Thyroid gland (tissue), 4 donors: ENCODE measurements at regions not wholly inside any gene's neighbourhood (a gene's known extent, or its start where the extent isn't known, plus 50 kb on each side); places are given as distances from the start of the nearest gene placed in this dataset.

Experiments
- CTCF ChIP-seq, 6 experiments: fragments of 200-600 bp in 3 of 6; fragments of 450-650 bp in 3 of 6; sonication (generic) in 3 of 6; IDR thresholded peaks; one replicate each; pipeline ENCODE4 v1.5.1; 2016 to 2019; ENCODE audit warnings: antibody characterized with exemption in 6 of 6, mild to moderate bottlenecking in 2 of 6, inconsistent platforms in 1 of 6, moderate library complexity in 1 of 6
- POLR2A ChIP-seq, 2 donors: fragments of 450-650 bp; IDR thresholded peaks; one replicate each; pipeline ENCODE4 v1.6.1; 2017; ENCODE audit warnings: antibody characterized with exemption in 2 of 2, mild to moderate bottlenecking in 2 of 2, moderate library complexity in 1 of 2

- TF ChIP-seq CTCF (IDR thresholded peaks at IDR 0.05) (no peak), POLR2A (IDR thresholded peaks at IDR 0.05) (no peak)
These were observed 264.0 kb upstream of the CHST9 start for GRCh38 chr18:27449104-27449503.
